HFFc6 (cell line): ENCODE measurements at regions not wholly inside any gene's neighbourhood (a gene's known extent, or its start where the extent isn't known, plus 50 kb on each side); places are given as distances from the start of the nearest gene placed in this dataset.

Experiments used
- DNase-seq: peaks from one replicate; pipeline ENCODE4 v3.0.0-alpha.2; 2018
- H3K27ac Mint-ChIP-seq: 2 replicates; pipeline ENCODE4 v1.8.0; 2020; ENCODE audit warnings: mild to moderate bottlenecking, mixed read lengths
- H3K27me3 Mint-ChIP-seq: 2 replicates; pipeline ENCODE4 v1.8.0; 2021; ENCODE audit warnings: mild to moderate bottlenecking, moderate library complexity, mixed read lengths; ENCODE audit not compliant: insufficient read depth
- H3K36me3 Mint-ChIP-seq: 2 replicates; pipeline ENCODE4 v1.8.0; 2021; ENCODE audit warnings: low read depth, mixed read lengths
- H3K4me1 Mint-ChIP-seq: 2 replicates; pipeline ENCODE4 v1.8.0; 2020; ENCODE audit warnings: low read depth, mixed read lengths
- H3K4me3 Mint-ChIP-seq: 2 replicates; pipeline ENCODE4 v1.8.0; 2020; ENCODE audit warnings: mild to moderate bottlenecking, moderate library complexity, mixed read lengths
- H3K9me3 Mint-ChIP-seq: 2 replicates; pipeline ENCODE4 v1.8.0; 2020; ENCODE audit warnings: mild to moderate bottlenecking, mixed read lengths
- TF ChIP-seq, protein P1 (sequence below): fragments of 200-600 bp; sonication (generic); IDR thresholded peaks from 2 replicates; pipeline ENCODE4 v1.5.0; 2021; ENCODE audit warnings: antibody characterized with exemption, mild to moderate bottlenecking

DNA sequence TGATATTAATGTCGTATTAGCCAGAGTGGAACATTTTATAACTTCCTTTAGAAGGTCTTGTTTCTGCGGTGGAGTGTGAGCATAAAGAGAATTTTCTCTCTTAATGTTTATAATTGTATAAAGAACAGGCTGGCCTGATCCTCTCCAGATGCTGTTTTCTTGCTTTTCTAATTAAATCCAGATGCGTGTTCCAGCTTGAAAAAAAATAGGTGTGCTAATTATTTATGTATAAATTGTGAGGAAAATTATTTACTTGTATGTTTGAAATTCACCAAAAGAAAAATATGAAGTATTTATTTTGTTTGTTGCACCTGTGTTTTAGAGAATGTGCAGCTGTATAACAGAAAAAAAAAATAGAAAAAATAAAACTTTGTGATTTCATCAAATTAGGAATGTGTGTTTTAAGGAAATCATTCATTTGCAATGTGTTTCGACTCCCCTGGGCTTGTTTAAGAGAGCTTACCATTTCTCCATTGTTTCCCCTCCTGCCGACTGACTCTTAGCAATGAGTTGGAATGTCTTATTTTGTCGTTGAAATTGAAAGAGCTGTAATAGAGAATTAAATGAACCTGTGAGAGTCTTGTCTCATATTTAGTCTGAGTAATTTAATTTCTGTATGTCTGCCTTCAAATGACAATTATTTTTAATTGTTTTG is 220.1 kb upstream of the NXPH2 start:
- TF ChIP-seq, protein P1, sequence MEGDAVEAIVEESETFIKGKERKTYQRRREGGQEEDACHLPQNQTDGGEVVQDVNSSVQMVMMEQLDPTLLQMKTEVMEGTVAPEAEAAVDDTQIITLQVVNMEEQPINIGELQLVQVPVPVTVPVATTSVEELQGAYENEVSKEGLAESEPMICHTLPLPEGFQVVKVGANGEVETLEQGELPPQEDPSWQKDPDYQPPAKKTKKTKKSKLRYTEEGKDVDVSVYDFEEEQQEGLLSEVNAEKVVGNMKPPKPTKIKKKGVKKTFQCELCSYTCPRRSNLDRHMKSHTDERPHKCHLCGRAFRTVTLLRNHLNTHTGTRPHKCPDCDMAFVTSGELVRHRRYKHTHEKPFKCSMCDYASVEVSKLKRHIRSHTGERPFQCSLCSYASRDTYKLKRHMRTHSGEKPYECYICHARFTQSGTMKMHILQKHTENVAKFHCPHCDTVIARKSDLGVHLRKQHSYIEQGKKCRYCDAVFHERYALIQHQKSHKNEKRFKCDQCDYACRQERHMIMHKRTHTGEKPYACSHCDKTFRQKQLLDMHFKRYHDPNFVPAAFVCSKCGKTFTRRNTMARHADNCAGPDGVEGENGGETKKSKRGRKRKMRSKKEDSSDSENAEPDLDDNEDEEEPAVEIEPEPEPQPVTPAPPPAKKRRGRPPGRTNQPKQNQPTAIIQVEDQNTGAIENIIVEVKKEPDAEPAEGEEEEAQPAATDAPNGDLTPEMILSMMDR = no peak
- no peaks in the 10 kb centered on the region for H3K27me3 Mint-ChIP-seq
- no peak overlapping the region for H3K4me3 Mint-ChIP-seq
- no peak for DNase-seq
- H3K4me1 Mint-ChIP-seq = no peaks in the 10 kb centered on the region
- H3K36me3 Mint-ChIP-seq = no peaks in the 10 kb centered on the region
- peaks cover 33% of the 10 kb centered on the region for H3K9me3 Mint-ChIP-seq
- H3K27ac Mint-ChIP-seq = no peak overlapping the region

DNA sequence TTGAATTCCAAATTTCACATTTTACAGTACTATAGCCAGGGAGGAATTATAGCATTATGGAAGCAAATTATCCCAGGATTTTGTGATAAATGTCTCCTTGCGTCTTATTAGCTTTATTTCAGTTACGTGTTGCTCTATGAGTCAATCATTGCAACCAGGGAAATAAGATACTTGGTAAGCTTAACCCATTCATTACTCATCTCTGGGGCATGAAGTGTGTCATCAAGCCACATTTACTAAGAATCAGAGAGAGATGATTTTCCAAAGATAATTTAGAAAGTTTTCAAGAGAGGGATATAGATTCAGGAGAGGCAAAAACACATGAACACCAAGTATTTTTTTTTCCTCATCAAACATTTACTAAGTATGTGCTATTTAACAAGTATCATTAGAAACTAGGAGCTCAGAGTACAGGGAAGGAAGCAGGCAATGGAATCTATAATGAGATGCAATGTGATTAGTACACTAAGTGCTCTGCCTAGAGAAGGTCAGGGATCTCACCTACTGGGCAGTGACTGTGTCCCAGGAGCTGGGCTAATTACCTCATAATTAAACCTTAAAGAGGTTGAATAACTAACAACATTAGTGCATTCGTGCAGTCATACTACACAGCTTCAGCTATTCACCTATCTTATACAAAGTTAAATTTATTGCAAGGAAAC is 217.8 kb upstream of the NXPH2 start:
- peaks cover 32% of the 10 kb centered on the region for H3K9me3 Mint-ChIP-seq
- no peak for DNase-seq
- no peaks in the 10 kb centered on the region for H3K36me3 Mint-ChIP-seq

DNA sequence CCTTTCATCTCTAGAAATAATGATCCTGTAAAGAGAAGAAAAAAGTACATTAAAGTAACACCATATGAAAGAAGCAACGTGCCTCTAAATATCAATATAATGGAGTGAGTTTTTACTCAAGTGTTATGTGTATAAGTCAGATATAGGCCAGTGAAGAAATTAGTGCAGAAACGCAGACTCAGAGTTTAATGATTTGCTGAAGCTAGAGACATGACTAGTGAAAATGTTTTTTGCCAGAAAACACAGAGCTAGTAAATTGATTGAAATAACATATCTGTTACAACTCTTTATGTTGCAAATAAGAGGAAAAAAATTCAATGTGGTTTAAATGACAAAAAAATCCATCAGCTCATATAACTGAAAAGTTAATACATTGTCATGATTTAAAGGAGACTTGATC is 217.2 kb upstream of the NXPH2 start:
- Mint-ChIP-seq H3K36me3 (no peaks in the 10 kb centered on the region), H3K27ac (no peak overlapping the region), H3K4me3 (no peak overlapping the region), H3K4me1 (no peaks in the 10 kb centered on the region), H3K27me3 (no peaks in the 10 kb centered on the region), H3K9me3 (peaks cover 34% of the 10 kb centered on the region)
- TF ChIP-seq, protein P1 = no peak
- no peak for DNase-seq

More for the DNA sequence above, 217.8 kb upstream of the NXPH2 start:
- no peaks in the 10 kb centered on the region for H3K4me1 Mint-ChIP-seq
- TF ChIP-seq, protein P1 = no peak
- H3K27me3 Mint-ChIP-seq = no peaks in the 10 kb centered on the region
- no peak overlapping the region for H3K27ac Mint-ChIP-seq
- no peak overlapping the region for H3K4me3 Mint-ChIP-seq

DNA sequence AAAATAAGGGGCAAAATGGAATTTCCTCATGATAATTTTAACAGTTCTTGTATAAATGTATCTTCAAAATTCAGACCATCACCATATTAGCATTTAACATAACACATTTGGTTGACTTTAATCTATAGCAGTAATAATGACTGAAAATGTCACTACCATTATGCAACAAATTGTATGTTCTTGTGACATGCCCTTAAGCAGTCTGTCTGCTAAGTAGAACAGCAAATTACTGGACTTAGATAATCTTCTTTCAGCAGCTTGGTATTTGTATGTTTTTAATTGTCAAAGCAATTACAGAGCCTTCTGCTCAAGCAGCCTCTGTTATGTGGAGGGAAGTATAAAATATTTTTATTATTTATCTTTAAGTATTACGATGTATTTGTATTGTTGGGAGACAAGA is 214.3 kb upstream of the NXPH2 start:
- H3K4me1 Mint-ChIP-seq = no peaks in the 10 kb centered on the region

DNA sequence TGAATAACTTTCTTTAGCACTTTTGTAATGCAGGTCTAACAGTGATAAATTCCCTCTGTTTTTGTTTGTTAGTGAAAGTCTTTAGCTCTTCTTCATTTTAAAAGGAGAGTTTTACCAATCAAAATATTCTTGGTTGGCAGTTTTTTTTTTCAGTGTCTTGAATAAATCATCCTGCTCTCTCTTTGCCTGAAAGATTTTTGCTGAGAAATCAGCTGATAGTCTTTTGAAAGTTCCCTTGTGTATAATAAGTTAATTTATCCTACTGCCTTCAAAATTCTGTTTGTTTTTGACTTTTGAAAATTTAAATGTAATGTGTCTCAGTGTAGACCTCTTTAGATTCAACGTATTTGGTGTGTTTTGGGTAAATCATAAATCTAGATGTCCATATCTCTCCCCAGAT is 205.7 kb upstream of the NXPH2 start:
- no peak overlapping the region for H3K27ac Mint-ChIP-seq
- H3K4me3 Mint-ChIP-seq = no peak overlapping the region
- H3K9me3 Mint-ChIP-seq = peaks cover 17% of the 10 kb centered on the region
- no peaks in the 10 kb centered on the region for H3K36me3 Mint-ChIP-seq
- no peaks in the 10 kb centered on the region for H3K27me3 Mint-ChIP-seq
- DNase-seq = no peak
- H3K4me1 Mint-ChIP-seq = no peaks in the 10 kb centered on the region
- TF ChIP-seq, protein P1 = no peak

More for the DNA sequence above, 214.3 kb upstream of the NXPH2 start:
- DNase-seq = no peak
- no peak overlapping the region for H3K27ac Mint-ChIP-seq
- no peaks in the 10 kb centered on the region for H3K36me3 Mint-ChIP-seq
- TF ChIP-seq, protein P1 = no peak
- no peaks in the 10 kb centered on the region; the same call in 1 of the 2 replicates for H3K27me3 Mint-ChIP-seq
- H3K4me3 Mint-ChIP-seq = no peak overlapping the region
- H3K9me3 Mint-ChIP-seq = peaks cover 23% of the 10 kb centered on the region
